ENCODE measurements at regions not wholly inside any gene's neighbourhood (a gene's known extent, or its start where the extent isn't known, plus 50 kb on each side); places are given as distances from the start of the nearest gene placed in this dataset.

DNA sequence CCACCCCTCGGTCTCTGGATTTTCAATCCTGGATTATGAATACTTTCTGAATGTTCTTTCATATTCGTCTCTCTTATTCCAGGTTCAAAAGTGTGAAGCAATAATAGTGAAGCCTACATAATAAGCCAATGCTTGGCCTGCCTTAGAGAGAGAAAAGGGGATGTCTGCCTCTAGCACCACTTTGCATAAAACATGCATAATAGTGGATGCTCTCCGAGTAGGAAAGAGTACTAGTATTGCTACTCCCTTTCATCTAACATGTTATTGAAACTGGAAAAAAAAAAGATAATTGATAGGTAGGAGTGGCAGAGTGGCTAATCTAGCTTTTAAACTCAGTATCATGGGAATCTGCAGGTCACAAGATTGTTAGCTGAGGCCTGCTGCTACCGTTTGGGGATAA, 158.1 kb downstream of the SPATA31D1 start:
- Histone ChIP-seq H3K27ac (ENCODE audit: low read depth, low read length) (no peak overlapping the region), H3F3A (ENCODE audit: insufficient read depth) (no peaks in the 10 kb centered on the region), H4K20me1 (ENCODE audit: low read depth, low read length) (no peaks in the 10 kb centered on the region), H3K36me3 (ENCODE audit: low read length) (no peaks in the 10 kb centered on the region), H3K4me3 (ENCODE audit: insufficient read depth, low read length, poor library complexity, severe bottlenecking) (no peak overlapping the region), H3K9ac (ENCODE audit: low read length) (no peak overlapping the region), H3K27me3 (ENCODE audit: low read length) (no peaks in the 10 kb centered on the region), H3K9me3 (ENCODE audit: insufficient read depth, low read length) (no peaks in the 10 kb centered on the region), H3K9me2 (replicated peaks; ENCODE audit: insufficient read depth, low read length) (no peaks in the 10 kb centered on the region), H2AFZ (ENCODE audit: low read depth, low read length, severe bottlenecking) (no peak overlapping the region), H3K4me2 (ENCODE audit: low read depth, low read length, poor library complexity, severe bottlenecking) (no peak overlapping the region), H3K79me2 (ENCODE audit: insufficient read depth, low read length) (no peaks in the 10 kb centered on the region)
- TF ChIP-seq EZH2phosphoT487 (conservative IDR thresholded peaks at IDR 0.05; ENCODE audit: low read length) = no peak
- no peak for TF ChIP-seq CTCF (IDR thresholded peaks at IDR 0.05; ENCODE audit: insufficient read depth, low read length, poor library complexity, severe bottlenecking)

DNA sequence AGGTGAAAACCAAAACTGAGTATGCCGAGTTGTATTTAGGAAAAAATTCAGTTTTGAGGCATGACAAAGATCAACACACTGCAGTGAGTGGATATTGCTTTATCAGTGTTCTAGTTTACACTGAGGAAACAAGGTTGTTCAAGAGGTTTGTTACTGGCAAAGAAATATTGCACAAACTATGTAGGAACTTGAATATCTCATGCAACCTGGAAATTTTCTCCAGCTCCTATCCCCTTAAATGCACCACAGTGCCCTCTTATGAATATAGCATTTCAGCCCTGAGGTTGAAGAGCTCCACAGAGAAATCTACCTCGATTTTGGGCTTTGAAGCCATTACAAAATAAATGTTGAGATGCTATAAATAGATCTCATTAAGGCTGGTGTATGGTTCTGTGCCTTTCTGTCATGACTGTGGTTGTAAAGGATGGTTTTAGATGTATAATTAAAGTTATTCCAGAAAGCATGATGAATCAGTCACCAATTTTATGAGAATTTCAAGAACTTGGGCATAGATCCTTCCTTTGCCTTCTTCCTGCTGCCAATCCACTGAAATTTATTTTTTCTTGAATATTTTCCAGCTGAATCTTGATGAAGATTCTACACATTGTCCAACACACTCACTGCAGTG, 159.3 kb downstream of the SPATA31D1 start:
- no peak overlapping the region for H2AFZ ChIP-seq (ENCODE audit: low read depth, low read length, severe bottlenecking)
- no peak overlapping the region for H3K4me2 ChIP-seq (ENCODE audit: low read depth, low read length, poor library complexity, severe bottlenecking)
- H3K9me3 ChIP-seq (ENCODE audit: insufficient read depth, low read length) = no peaks in the 10 kb centered on the region

GRCh38 chr9:82148426-82148810, 159.8 kb downstream of the SPATA31D1 start:
- no peak overlapping the region for H3K4me3 ChIP-seq (ENCODE audit: insufficient read depth, low read length, poor library complexity, severe bottlenecking)
- TF ChIP-seq EZH2phosphoT487 (conservative IDR thresholded peaks at IDR 0.05; ENCODE audit: low read length) (no peak), CTCF (IDR thresholded peaks at IDR 0.05; ENCODE audit: insufficient read depth, low read length, poor library complexity, severe bottlenecking) (no peak)
- H3K9me2 ChIP-seq (replicated peaks; ENCODE audit: insufficient read depth, low read length) = no peaks in the 10 kb centered on the region
- no peak overlapping the region for H3K27ac ChIP-seq (ENCODE audit: low read depth, low read length)
- no peaks in the 10 kb centered on the region for H3F3A ChIP-seq (ENCODE audit: insufficient read depth)
- no peaks in the 10 kb centered on the region for H3K36me3 ChIP-seq (ENCODE audit: low read length)
- no peaks in the 10 kb centered on the region for H4K20me1 ChIP-seq (ENCODE audit: low read depth, low read length)
- H2AFZ ChIP-seq (ENCODE audit: low read depth, low read length, severe bottlenecking) = no peak overlapping the region
- no peaks in the 10 kb centered on the region for H3K79me2 ChIP-seq (ENCODE audit: insufficient read depth, low read length)
- H3K9me3 ChIP-seq (ENCODE audit: insufficient read depth, low read length) = no peaks in the 10 kb centered on the region
- no peaks in the 10 kb centered on the region for H3K27me3 ChIP-seq (ENCODE audit: low read length)
- no peak overlapping the region for H3K9ac ChIP-seq (ENCODE audit: low read length)
- H3K4me2 ChIP-seq (ENCODE audit: low read depth, low read length, poor library complexity, severe bottlenecking) = no peak overlapping the region

More for the DNA sequence above, 159.3 kb downstream of the SPATA31D1 start:
- no peaks in the 10 kb centered on the region for H3K79me2 ChIP-seq (ENCODE audit: insufficient read depth, low read length)
- H3K9me2 ChIP-seq (replicated peaks; ENCODE audit: insufficient read depth, low read length) = no peaks in the 10 kb centered on the region
- no peak overlapping the region for H3K27ac ChIP-seq (ENCODE audit: low read depth, low read length)
- no peak overlapping the region for H3K4me3 ChIP-seq (ENCODE audit: insufficient read depth, low read length, poor library complexity, severe bottlenecking)
- H3K27me3 ChIP-seq (ENCODE audit: low read length) = no peaks in the 10 kb centered on the region
- no peak overlapping the region for H3K9ac ChIP-seq (ENCODE audit: low read length)
- H4K20me1 ChIP-seq (ENCODE audit: low read depth, low read length) = no peaks in the 10 kb centered on the region
- TF ChIP-seq CTCF (IDR thresholded peaks at IDR 0.05; ENCODE audit: insufficient read depth, low read length, poor library complexity, severe bottlenecking) (no peak), EZH2phosphoT487 (conservative IDR thresholded peaks at IDR 0.05; ENCODE audit: low read length) (no peak)
- no peaks in the 10 kb centered on the region for H3F3A ChIP-seq (ENCODE audit: insufficient read depth)
- no peaks in the 10 kb centered on the region for H3K36me3 ChIP-seq (ENCODE audit: low read length)
